G401.6 (cell line): ENCODE measurements at regions not wholly inside any gene's neighbourhood (a gene's known extent, or its start where the extent isn't known, plus 50 kb on each side); places are given as distances from the start of the nearest gene placed in this dataset.
"Not testable (repeated sequence)": the region's sequence is repeated elsewhere in the genome, so short reads cannot be mapped to it uniquely, and the experiment has no call there.

Experiments used
- FAIRE-seq: peaks from 2 replicates; lab custom pipeline; 2012; peaks lifted over from hg19 to GRCh38; lab: Jason Lieb, UNC

GRCh38 chr13:89375839-89376238 lies 1704.7 kb downstream of the SLITRK5 start:
- FAIRE-seq = no peak

- no peak for FAIRE-seq
Measured at GRCh38 chr13:89380101-89380500, 1708.9 kb downstream of the SLITRK5 start.

- FAIRE-seq = no peak
Measured at GRCh38 chr13:89382981-89383380, 1711.8 kb downstream of the SLITRK5 start.

GRCh38 chr13:89383891-89384290 lies 1712.7 kb downstream of the SLITRK5 start:
- no peak for FAIRE-seq

- FAIRE-seq = no peak
Measured at GRCh38 chr13:89393758-89394304, 1722.7 kb downstream of the SLITRK5 start.

- no peak for FAIRE-seq
Measured at GRCh38 chr13:89401264-89401675, 1730.1 kb downstream of the SLITRK5 start.

GRCh38 chr13:89402211-89402610 lies 1731.0 kb downstream of the SLITRK5 start:
- FAIRE-seq = no peak

GRCh38 chr13:89406096-89406495 lies 1734.9 kb downstream of the SLITRK5 start:
- not testable (repeated sequence) for FAIRE-seq

GRCh38 chr13:89407357-89407756 lies 1736.2 kb downstream of the SLITRK5 start:
- no peak for FAIRE-seq

- FAIRE-seq = no peak
Measured at GRCh38 chr13:89432997-89433396, 1761.8 kb downstream of the SLITRK5 start.

GRCh38 chr13:89434624-89435023 lies 1763.5 kb downstream of the SLITRK5 start:
- not testable (repeated sequence) for FAIRE-seq

- no peak for FAIRE-seq
Measured at GRCh38 chr13:89454681-89455080, 1783.5 kb downstream of the SLITRK5 start.

GRCh38 chr13:89455225-89455624 lies 1784.1 kb downstream of the SLITRK5 start:
- no peak for FAIRE-seq

- no peak for FAIRE-seq
Measured at GRCh38 chr13:89455741-89456140, 1784.6 kb downstream of the SLITRK5 start.

- no peak for FAIRE-seq
Measured at GRCh38 chr13:89457977-89458376, 1786.8 kb downstream of the SLITRK5 start.

GRCh38 chr13:89458456-89458855 lies 1787.3 kb downstream of the SLITRK5 start:
- no peak for FAIRE-seq

- not testable (repeated sequence) for FAIRE-seq
Measured at GRCh38 chr13:89460895-89461294, 1789.7 kb downstream of the SLITRK5 start.

- FAIRE-seq = no peak
Measured at GRCh38 chr13:89465366-89465765, 1794.2 kb downstream of the SLITRK5 start.

GRCh38 chr13:89468081-89468480 lies 1796.9 kb downstream of the SLITRK5 start:
- no peak for FAIRE-seq

- no peak for FAIRE-seq
Measured at GRCh38 chr13:89470901-89471300, 1799.7 kb downstream of the SLITRK5 start.

GRCh38 chr13:89474432-89474831 lies 1803.3 kb downstream of the SLITRK5 start:
- no peak for FAIRE-seq

GRCh38 chr13:89486065-89486464 lies 1814.9 kb downstream of the SLITRK5 start:
- no peak for FAIRE-seq

- no peak for FAIRE-seq
Measured at GRCh38 chr13:89486709-89487108, 1815.5 kb downstream of the SLITRK5 start.

GRCh38 chr13:89490661-89491060 lies 1819.5 kb downstream of the SLITRK5 start:
- FAIRE-seq = no peak

GRCh38 chr13:89496478-89496877 lies 1825.3 kb downstream of the SLITRK5 start:
- FAIRE-seq = no peak
